DOHH2 (cell line): ENCODE measurements at regions not wholly inside any gene's neighbourhood (a gene's known extent, or its start where the extent isn't known, plus 50 kb on each side); places are given as distances from the start of the nearest gene placed in this dataset.

Source experiments
- CTCF ChIP-seq: fragments of 200-600 bp; sonication (generic); IDR thresholded peaks from one replicate; pipeline ENCODE4 v1.5.1; 2014; ENCODE audit warnings: antibody characterized with exemption, mild to moderate bottlenecking, low read depth, low read length; ENCODE audit not compliant: poor library complexity, severe bottlenecking
- EZH2phosphoT487 ChIP-seq: fragments of 200-600 bp; sonication (generic); IDR thresholded peaks from 2 replicates; pipeline ENCODE4 v1.6.1; 2017; ENCODE audit warnings: borderline replicate concordance, mild to moderate bottlenecking, antibody characterized with exemption, low read length, moderate library complexity, mixed read lengths

GRCh38 chr15:61387675-61388074 lies 158.6 kb upstream of the RORA start:
- TF ChIP-seq CTCF (no peak), EZH2phosphoT487 (no peak)
